SH-SY5Y (cell line): ENCODE measurements at regions not wholly inside any gene's neighbourhood (a gene's known extent, or its start where the extent isn't known, plus 50 kb on each side); places are given as distances from the start of the nearest gene placed in this dataset.

Experiments used
- GATA2 ChIP-seq: IDR thresholded peaks from 2 replicates; pipeline ENCODE4 v1.6.1; 2011; ENCODE audit warnings: mild to moderate bottlenecking, low read depth, low read length
- GATA3 ChIP-seq: IDR thresholded peaks from 2 replicates; pipeline ENCODE4 v1.6.1; 2011; ENCODE audit warnings: low read depth, mild to moderate bottlenecking, low read length, moderate library complexity

GRCh38 chr2:221641181-221641871 is 69.2 kb upstream of the EPHA4 start:
- TF ChIP-seq GATA3 (no peak), GATA2 (no peak)
